MM.1S (cell line): ENCODE measurements at regions not wholly inside any gene's neighbourhood (a gene's known extent, or its start where the extent isn't known, plus 50 kb on each side); places are given as distances from the start of the nearest gene placed in this dataset.

Experiments
- DNase-seq: peaks from one replicate; pipeline ENCODE4 v3.0.0-alpha.2; 2015
- H2AFZ ChIP-seq: fragments of 300-600 bp; sonication (generic); 2 replicates; pipeline ENCODE4 v1.6.0; 2016; ENCODE audit warnings: antibody characterized with exemption, low read length
- H3F3A ChIP-seq: fragments of 300-600 bp; sonication (generic); 2 replicates; pipeline ENCODE4 v1.6.1; 2016; ENCODE audit warnings: mild to moderate bottlenecking, antibody characterized with exemption, low read length, moderate library complexity, mixed read lengths; ENCODE audit not compliant: insufficient read depth
- H3K27ac ChIP-seq: fragments of 300-600 bp; sonication (generic); 2 replicates; pipeline ENCODE4 v1.5.1; 2016; ENCODE audit warnings: mild to moderate bottlenecking, low read length
- H3K27me3 ChIP-seq: fragments of 300-600 bp; sonication (generic); replicated peaks from 2 replicates; pipeline ENCODE4 v1.6.0; 2016; ENCODE audit warnings: low read length; ENCODE audit not compliant: insufficient read depth
- H3K36me3 ChIP-seq: fragments of 300-600 bp; sonication (generic); replicated peaks from 2 replicates; pipeline ENCODE4 v1.6.1; 2016; ENCODE audit warnings: mild to moderate bottlenecking, low read length, mixed read lengths; ENCODE audit not compliant: insufficient read depth
- H3K4me1 ChIP-seq: fragments of 300-600 bp; sonication (generic); 2 replicates; pipeline ENCODE4 v1.6.1; 2016; ENCODE audit warnings: low read length, mixed read lengths
- H3K4me2 ChIP-seq: fragments of 300-600 bp; sonication (generic); 2 replicates; pipeline ENCODE4 v1.6.0; 2016; ENCODE audit warnings: low read depth, low read length
- H3K4me3 ChIP-seq: fragments of 300-600 bp; sonication (generic); 2 replicates; pipeline ENCODE4 v1.5.1; 2016; ENCODE audit warnings: low read length, mixed read lengths
- H3K79me2 ChIP-seq: fragments of 300-600 bp; sonication (generic); 2 replicates; pipeline ENCODE4 v1.6.1; 2016; ENCODE audit warnings: mixed run types, low read length, mixed read lengths
- H3K9ac ChIP-seq: fragments of 300-600 bp; sonication (generic); 2 replicates; pipeline ENCODE4 v1.6.1; 2016; ENCODE audit warnings: low read length, mixed read lengths
- H3K9me2 ChIP-seq: fragments of 300-600 bp; sonication (generic); replicated peaks from 2 replicates; pipeline ENCODE4 v1.6.1; 2016; ENCODE audit warnings: mild to moderate bottlenecking, low read length, mixed read lengths; ENCODE audit not compliant: insufficient read depth
- H3K9me3 ChIP-seq: fragments of 300-600 bp; sonication (generic); replicated peaks from 2 replicates; pipeline ENCODE4 v1.6.1; 2016; ENCODE audit warnings: mild to moderate bottlenecking, low read length, mixed read lengths; ENCODE audit not compliant: insufficient read depth
- H4K20me1 ChIP-seq: fragments of 300-600 bp; sonication (generic); 2 replicates; pipeline ENCODE4 v1.6.1; 2016; ENCODE audit warnings: mild to moderate bottlenecking, low read length, moderate library complexity, mixed read lengths; ENCODE audit not compliant: insufficient read depth
- EZH2 ChIP-seq: fragments of 300-600 bp; sonication (generic); optimal IDR thresholded peaks from 2 replicates; pipeline ENCODE3; 2017; ENCODE audit warnings: low read depth, mild to moderate bottlenecking, antibody characterized with exemption, low read length, mixed read lengths
- EZH2phosphoT487 ChIP-seq: fragments of 300-600 bp; sonication (generic); IDR thresholded peaks from 2 replicates; pipeline ENCODE4 v1.6.1; 2018; ENCODE audit warnings: antibody characterized with exemption, low read length
- TF ChIP-seq, protein P1 (sequence below): fragments of 300-600 bp; sonication (generic); IDR thresholded peaks from 2 replicates; pipeline ENCODE4 v1.5.1; 2016; ENCODE audit warnings: antibody characterized with exemption, low read length, mixed read lengths

DNA sequence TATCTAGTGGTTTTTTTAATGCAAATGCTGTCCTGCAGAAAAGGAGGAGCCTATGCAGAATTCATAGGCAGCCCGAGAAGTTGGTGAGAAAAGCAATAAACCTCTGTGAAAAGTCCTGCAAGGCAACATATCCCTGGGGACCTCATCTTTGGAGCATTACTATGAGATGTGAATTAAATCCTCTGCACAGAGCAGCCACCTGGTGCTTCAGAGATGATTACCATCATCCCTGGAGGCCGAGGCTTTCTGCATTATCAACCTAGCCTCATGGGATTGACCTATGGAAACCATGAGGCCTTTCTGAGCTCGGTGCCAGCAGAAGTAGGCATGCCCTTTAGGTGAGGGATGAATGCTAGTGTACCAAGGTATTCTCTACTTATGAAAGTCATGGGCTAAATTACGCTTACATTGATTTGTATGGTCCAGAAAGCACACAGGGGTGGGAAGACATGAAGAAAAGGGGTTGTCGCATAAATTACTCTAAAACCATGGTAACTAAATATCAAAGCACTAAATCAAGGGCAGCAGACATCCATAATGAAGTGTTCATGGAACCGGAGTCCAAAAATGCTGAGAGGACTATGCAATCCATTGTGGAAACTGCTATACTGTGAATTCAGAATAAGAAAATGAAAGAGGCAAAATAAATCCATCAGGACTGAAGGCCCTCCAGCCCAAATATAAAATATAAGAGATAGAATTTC, 623.5 kb upstream of the DDX18 start:
- H3K27me3 ChIP-seq, result no peaks in the 10 kb centered on the region
- TF ChIP-seq EZH2, result no peak
- no peak for TF ChIP-seq EZH2phosphoT487
- no peaks in the 10 kb centered on the region for H3K9me3 ChIP-seq
- no peak overlapping the region for H3K27ac ChIP-seq
- no peaks in the 10 kb centered on the region for H3K36me3 ChIP-seq
- DNase-seq, result no peak
- no peaks in the 10 kb centered on the region for H3K9me2 ChIP-seq
- H3F3A ChIP-seq, result no peaks in the 10 kb centered on the region
- no peak overlapping the region for H3K9ac ChIP-seq
- no peak overlapping the region for H3K4me3 ChIP-seq
- no peak overlapping the region for H2AFZ ChIP-seq
- H3K4me2 ChIP-seq, result no peak overlapping the region
- no peaks in the 10 kb centered on the region for H3K79me2 ChIP-seq
- H4K20me1 ChIP-seq, result no peaks in the 10 kb centered on the region
- no peaks in the 10 kb centered on the region for H3K4me1 ChIP-seq

DNA sequence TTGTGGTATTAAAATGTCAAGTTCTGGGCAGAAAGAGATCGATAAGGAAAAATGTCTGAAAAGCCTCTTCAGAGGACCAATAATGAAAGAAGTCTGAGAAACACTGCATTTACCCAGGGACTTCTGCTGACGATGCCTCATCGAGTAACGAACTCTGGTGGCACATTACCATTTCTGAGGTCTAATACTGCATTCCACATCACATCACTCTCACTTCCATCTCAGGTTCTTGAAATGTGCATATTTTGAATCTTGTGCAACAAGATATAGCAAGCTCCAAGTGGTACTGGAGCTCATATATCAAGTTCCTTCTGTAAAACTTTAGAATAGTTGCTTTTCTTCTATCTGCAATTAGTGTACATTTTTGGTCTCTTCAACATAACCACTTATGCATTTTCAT, 619.1 kb upstream of the DDX18 start:
- Histone ChIP-seq H3K9me3 (no peaks in the 10 kb centered on the region), H3K27me3 (no peaks in the 10 kb centered on the region), H3K79me2 (no peaks in the 10 kb centered on the region), H3K4me2 (no peak overlapping the region), H3K27ac (no peak overlapping the region), H3K9me2 (no peaks in the 10 kb centered on the region), H3K9ac (no peak overlapping the region), H3K36me3 (no peaks in the 10 kb centered on the region), H3K4me3 (no peak overlapping the region), H3F3A (no peaks in the 10 kb centered on the region), H2AFZ (no peak overlapping the region), H3K4me1 (no peaks in the 10 kb centered on the region), H4K20me1 (no peaks in the 10 kb centered on the region)
- DNase-seq, result no peak
- TF ChIP-seq EZH2phosphoT487 (no peak), EZH2 (no peak)
- TF ChIP-seq, protein P1, sequence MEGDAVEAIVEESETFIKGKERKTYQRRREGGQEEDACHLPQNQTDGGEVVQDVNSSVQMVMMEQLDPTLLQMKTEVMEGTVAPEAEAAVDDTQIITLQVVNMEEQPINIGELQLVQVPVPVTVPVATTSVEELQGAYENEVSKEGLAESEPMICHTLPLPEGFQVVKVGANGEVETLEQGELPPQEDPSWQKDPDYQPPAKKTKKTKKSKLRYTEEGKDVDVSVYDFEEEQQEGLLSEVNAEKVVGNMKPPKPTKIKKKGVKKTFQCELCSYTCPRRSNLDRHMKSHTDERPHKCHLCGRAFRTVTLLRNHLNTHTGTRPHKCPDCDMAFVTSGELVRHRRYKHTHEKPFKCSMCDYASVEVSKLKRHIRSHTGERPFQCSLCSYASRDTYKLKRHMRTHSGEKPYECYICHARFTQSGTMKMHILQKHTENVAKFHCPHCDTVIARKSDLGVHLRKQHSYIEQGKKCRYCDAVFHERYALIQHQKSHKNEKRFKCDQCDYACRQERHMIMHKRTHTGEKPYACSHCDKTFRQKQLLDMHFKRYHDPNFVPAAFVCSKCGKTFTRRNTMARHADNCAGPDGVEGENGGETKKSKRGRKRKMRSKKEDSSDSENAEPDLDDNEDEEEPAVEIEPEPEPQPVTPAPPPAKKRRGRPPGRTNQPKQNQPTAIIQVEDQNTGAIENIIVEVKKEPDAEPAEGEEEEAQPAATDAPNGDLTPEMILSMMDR, result no peak

DNA sequence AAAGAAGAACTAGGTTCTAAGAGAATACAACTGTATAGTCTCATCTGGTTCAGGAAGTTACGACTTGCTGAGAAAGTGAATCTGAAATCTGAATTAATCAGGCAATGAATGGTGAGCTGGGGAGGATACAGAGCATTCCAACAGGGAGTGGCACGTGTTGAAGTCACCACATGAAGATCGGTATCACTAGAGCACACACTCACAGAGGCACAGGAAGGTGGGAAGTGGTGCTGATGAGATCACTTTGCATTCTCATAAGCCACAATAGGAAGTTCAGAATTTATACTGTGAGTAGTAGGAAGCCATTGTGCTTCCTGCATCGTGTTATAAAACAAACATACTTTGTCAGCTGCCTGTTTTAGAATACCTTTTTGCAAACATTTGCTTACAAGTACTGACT, 615.0 kb upstream of the DDX18 start:
- DNase-seq, result no peak
- Histone ChIP-seq H2AFZ (no peak overlapping the region), H3K27ac (no peak overlapping the region), H3K9ac (no peak overlapping the region), H3K36me3 (no peaks in the 10 kb centered on the region), H3K9me2 (no peaks in the 10 kb centered on the region), H3K4me3 (no peak overlapping the region), H3K4me2 (no peak overlapping the region), H4K20me1 (no peaks in the 10 kb centered on the region), H3K4me1 (no peaks in the 10 kb centered on the region), H3K9me3 (no peaks in the 10 kb centered on the region), H3F3A (no peaks in the 10 kb centered on the region), H3K79me2 (no peaks in the 10 kb centered on the region), H3K27me3 (no peaks in the 10 kb centered on the region)
- TF ChIP-seq, protein P1, result no peak
- TF ChIP-seq EZH2phosphoT487 (no peak), EZH2 (no peak)

DNA sequence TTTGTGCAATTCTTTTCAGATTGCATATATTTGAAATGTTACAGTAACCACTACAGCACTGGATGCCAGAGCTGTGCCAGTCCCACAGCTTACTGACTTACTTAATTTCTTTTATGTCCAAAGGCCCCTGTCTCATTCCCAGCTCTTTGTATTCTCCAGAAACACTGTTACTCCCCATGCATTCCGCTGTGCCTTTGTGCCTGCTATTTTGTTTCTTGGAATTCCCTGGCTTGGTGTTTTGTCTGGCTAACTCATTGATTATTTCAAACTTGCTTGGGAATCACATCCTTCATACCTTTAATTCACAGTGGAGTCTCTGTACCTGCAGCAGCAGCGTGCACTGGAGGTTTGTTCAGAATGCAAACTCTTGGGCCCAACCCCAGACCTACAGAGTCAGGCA, 601.9 kb upstream of the DDX18 start:
- no peak overlapping the region for H3K4me3 ChIP-seq
- no peaks in the 10 kb centered on the region for H3K36me3 ChIP-seq
- no peaks in the 10 kb centered on the region for H3K27me3 ChIP-seq
- H3K27ac ChIP-seq, result no peak overlapping the region
- no peak overlapping the region for H3K4me2 ChIP-seq
- H3K9me3 ChIP-seq, result no peaks in the 10 kb centered on the region
- DNase-seq, result no peak
- no peaks in the 10 kb centered on the region for H4K20me1 ChIP-seq
- H3K9me2 ChIP-seq, result no peaks in the 10 kb centered on the region
- TF ChIP-seq EZH2, result no peak
- TF ChIP-seq, protein P1, result no peak
- no peak for TF ChIP-seq EZH2phosphoT487
- no peaks in the 10 kb centered on the region for H3F3A ChIP-seq
- no peak overlapping the region for H2AFZ ChIP-seq
- H3K9ac ChIP-seq, result no peak overlapping the region
- no peaks in the 10 kb centered on the region for H3K79me2 ChIP-seq
- no peaks in the 10 kb centered on the region for H3K4me1 ChIP-seq
